ENCODE measurements at regions not wholly inside any gene's neighbourhood (a gene's known extent, or its start where the extent isn't known, plus 50 kb on each side); places are given as distances from the start of the nearest gene placed in this dataset.

- no peak for DNase-seq
These were observed 514.8 kb upstream of the NOX3 start for GRCh38 chr6:155970472-155970871.

- no peak for DNase-seq
These were observed 513.3 kb upstream of the NOX3 start for GRCh38 chr6:155968921-155969320.

GRCh38 chr6:155967322-155967721 is 511.7 kb upstream of the NOX3 start:
- no peak for DNase-seq

- DNase-seq, result no peak
These were observed 508.9 kb upstream of the NOX3 start for GRCh38 chr6:155964544-155964943.

GRCh38 chr6:155962276-155962675 is 506.6 kb upstream of the NOX3 start:
- peak; percentile 0 for DNase-seq

- no peak for DNase-seq
These were observed 504.4 kb upstream of the NOX3 start for GRCh38 chr6:155959898-155960495.

GRCh38 chr6:155958550-155958949 is 502.9 kb upstream of the NOX3 start:
- no peak for DNase-seq

GRCh38 chr6:155955038-155955437 is 499.4 kb upstream of the NOX3 start:
- DNase-seq, result no peak

GRCh38 chr6:155954149-155954548 is 498.5 kb upstream of the NOX3 start:
- no peak for DNase-seq

GRCh38 chr6:155949256-155949655 is 493.6 kb upstream of the NOX3 start:
- no peak for DNase-seq

GRCh38 chr6:155946860-155947259 is 491.2 kb upstream of the NOX3 start:
- no peak for DNase-seq

GRCh38 chr6:155943635-155944034 is 488.0 kb upstream of the NOX3 start:
- peak; percentile 30 for DNase-seq

- DNase-seq, result no peak
These were observed 483.6 kb upstream of the NOX3 start for GRCh38 chr6:155939253-155939652.

GRCh38 chr6:155936551-155936950 is 480.9 kb upstream of the NOX3 start:
- DNase-seq, result peak; percentile 4

GRCh38 chr6:155936127-155936526 is 480.5 kb upstream of the NOX3 start:
- DNase-seq, result no peak

GRCh38 chr6:155916846-155917624 is 461.4 kb upstream of the NOX3 start:
- no peak for DNase-seq

GRCh38 chr6:155915651-155916050 is 460.0 kb upstream of the NOX3 start:
- no peak for DNase-seq

- no peak for DNase-seq
These were observed 458.2 kb upstream of the NOX3 start for GRCh38 chr6:155913816-155914215.

- DNase-seq, result no peak
These were observed 454.1 kb upstream of the NOX3 start for GRCh38 chr6:155909710-155910109.

- no peak for DNase-seq
These were observed 440.0 kb upstream of the NOX3 start for GRCh38 chr6:155895641-155896040.

GRCh38 chr6:155894758-155895157 is 439.1 kb upstream of the NOX3 start:
- DNase-seq, result no peak

- DNase-seq, result no peak
These were observed 438.6 kb upstream of the NOX3 start for GRCh38 chr6:155894262-155894661.

- DNase-seq, result no peak
These were observed 434.8 kb upstream of the NOX3 start for GRCh38 chr6:155890409-155890808.

- no peak for DNase-seq
These were observed 433.8 kb upstream of the NOX3 start for GRCh38 chr6:155889410-155889809.

- no peak for DNase-seq
These were observed 431.8 kb upstream of the NOX3 start for GRCh38 chr6:155887421-155887820.

Measured in fibroblast of skin of right biceps (primary cell).